Tibial nerve (tissue), 3 donors: ENCODE measurements at regions not wholly inside any gene's neighbourhood (a gene's known extent, or its start where the extent isn't known, plus 50 kb on each side); places are given as distances from the start of the nearest gene placed in this dataset.

Experiments used
- POLR2A ChIP-seq, 2 donors: fragments of 450-650 bp; IDR thresholded peaks; one replicate each; pipeline ENCODE4 v1.6.1; 2017; ENCODE audit warnings: antibody characterized with exemption in 2 of 2, mild to moderate bottlenecking in 2 of 2, moderate library complexity in 2 of 2
- TF ChIP-seq, protein P1 (sequence below), 5 experiments: fragments of 200-600 bp in 3 of 5; fragments of 450-650 bp in 2 of 5; sonication (generic) in 3 of 5; IDR thresholded peaks; one replicate each; pipeline ENCODE4 v1.5.1; 2016 to 2019; ENCODE audit warnings: antibody characterized with exemption in 5 of 5, mild to moderate bottlenecking in 3 of 5, moderate library complexity in 2 of 5

DNA sequence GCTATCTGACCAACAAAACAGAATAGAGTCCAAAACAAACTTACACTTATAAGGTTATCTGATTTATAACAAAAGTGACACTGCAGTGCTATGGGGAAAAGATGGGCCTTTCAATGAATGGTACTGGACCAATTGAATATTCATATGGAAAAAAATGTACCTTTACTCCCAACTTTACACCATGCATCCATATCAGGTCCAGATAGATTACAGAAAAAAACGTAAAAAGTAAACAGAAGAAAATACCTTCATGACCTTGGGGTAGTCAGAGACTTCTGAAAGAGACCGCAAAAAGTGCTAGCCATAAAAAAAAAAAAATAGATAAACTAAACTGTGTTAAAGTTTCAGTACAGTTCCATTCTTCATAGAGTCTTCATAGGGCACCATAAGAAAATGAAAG, 308.3 kb downstream of the GXYLT1 start:
- TF ChIP-seq POLR2A (IDR thresholded peaks at IDR 0.05): no peak
- TF ChIP-seq, protein P1, sequence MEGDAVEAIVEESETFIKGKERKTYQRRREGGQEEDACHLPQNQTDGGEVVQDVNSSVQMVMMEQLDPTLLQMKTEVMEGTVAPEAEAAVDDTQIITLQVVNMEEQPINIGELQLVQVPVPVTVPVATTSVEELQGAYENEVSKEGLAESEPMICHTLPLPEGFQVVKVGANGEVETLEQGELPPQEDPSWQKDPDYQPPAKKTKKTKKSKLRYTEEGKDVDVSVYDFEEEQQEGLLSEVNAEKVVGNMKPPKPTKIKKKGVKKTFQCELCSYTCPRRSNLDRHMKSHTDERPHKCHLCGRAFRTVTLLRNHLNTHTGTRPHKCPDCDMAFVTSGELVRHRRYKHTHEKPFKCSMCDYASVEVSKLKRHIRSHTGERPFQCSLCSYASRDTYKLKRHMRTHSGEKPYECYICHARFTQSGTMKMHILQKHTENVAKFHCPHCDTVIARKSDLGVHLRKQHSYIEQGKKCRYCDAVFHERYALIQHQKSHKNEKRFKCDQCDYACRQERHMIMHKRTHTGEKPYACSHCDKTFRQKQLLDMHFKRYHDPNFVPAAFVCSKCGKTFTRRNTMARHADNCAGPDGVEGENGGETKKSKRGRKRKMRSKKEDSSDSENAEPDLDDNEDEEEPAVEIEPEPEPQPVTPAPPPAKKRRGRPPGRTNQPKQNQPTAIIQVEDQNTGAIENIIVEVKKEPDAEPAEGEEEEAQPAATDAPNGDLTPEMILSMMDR (IDR thresholded peaks at IDR 0.05): no peak
